Stomach (tissue), 8 donors: ENCODE measurements at regions not wholly inside any gene's neighbourhood (a gene's known extent, or its start where the extent isn't known, plus 50 kb on each side); places are given as distances from the start of the nearest gene placed in this dataset.

ENCODE experiments used
- DNase-seq, 2 donors: peaks; one replicate each; pipeline versions ENCODE4 v3.0.0 to v3.0.0-alpha.2; 2013 to 2019
- H3K27ac ChIP-seq, 5 donors: fragments of 200-600 bp in 4 of 5; sonication (generic) in 4 of 5; one replicate each; pipeline ENCODE4 v1.5.1; 2013 to 2019; ENCODE audit warnings: mild to moderate bottlenecking in 1 of 5, moderate library complexity in 1 of 5
- H3K27me3 ChIP-seq, 3 donors: fragments of 200-600 bp; sonication (generic); one replicate each; pipeline ENCODE4 v1.5.1; 2017 to 2019; ENCODE audit warnings: mixed run types in 1 of 3
- H3K36me3 ChIP-seq, 4 donors: fragments of 200-600 bp; sonication (generic); 1 replicate in 3 of 4; 2 replicates in 1 of 4; pipeline ENCODE4 v1.5.1; 2016 to 2019
- H3K4me1 ChIP-seq, 4 donors: fragments of 200-600 bp; sonication (generic); one replicate each; pipeline ENCODE4 v1.5.1; 2016 to 2019
- H3K4me3 ChIP-seq, 4 donors: fragments of 200-600 bp; sonication (generic) in 3 of 4; one replicate each; pipeline ENCODE4 v1.5.1; 2016 to 2019; ENCODE audit warnings: mild to moderate bottlenecking in 1 of 4
- H3K9me3 ChIP-seq, 4 donors: fragments of 200-600 bp; sonication (generic); one replicate each; pipeline ENCODE4 v1.5.1; 2016 to 2019
- EP300 ChIP-seq: sonication (generic); formaldehyde crosslinking; IDR thresholded peaks from one replicate; pipeline ENCODE4 v1.6.1; 2017; ENCODE audit warnings: antibody characterized with exemption
- POLR2A ChIP-seq, 4 donors: fragments of 450-650 bp; IDR thresholded peaks; one replicate each; pipeline ENCODE4 v1.6.1; 2016; ENCODE audit warnings: antibody characterized with exemption in 4 of 4, control low read depth in 2 of 4, mild to moderate bottlenecking in 1 of 4, moderate library complexity in 1 of 4
- POLR2AphosphoS5 ChIP-seq, 3 donors: sonication (generic); formaldehyde crosslinking; IDR thresholded peaks; one replicate each; pipeline ENCODE4 v1.6.1; 2016; ENCODE audit warnings: antibody characterized with exemption in 3 of 3
- WGBS, 5 donors: extraction: QIAGEN DNeasy Blood & Tissue Kit in 3 of 5; methylation state at CpG; one replicate each; pipeline versions ENCODE4 v1.1.5 to v1.1.7; 2013 to 2018; 5-methylcytosine and 5-hydroxymethylcytosine counted together
- intact Hi-C: fragments of 100-400 bp; cut with DNase I; formaldehyde crosslinking; loops from one replicate; pipeline ENCODE4 v1.15.1; 2023; ENCODE audit warnings: low total_unique reads
- TF ChIP-seq, protein P1 (sequence below), 7 experiments: fragments of 450-650 bp in 4 of 7; fragments of 200-600 bp in 3 of 7; sonication (generic) in 3 of 7; IDR thresholded peaks; one replicate each; pipeline ENCODE4 v1.5.1; 2016 to 2019; ENCODE audit warnings: antibody characterized with exemption in 7 of 7, control low read depth in 2 of 7, mild to moderate bottlenecking in 1 of 7
- donor health status: healthy with polysubstance abuse.
- donor health status: Bipolar disorder and iron deficiency.
- donor health status: healthy.

DNA sequence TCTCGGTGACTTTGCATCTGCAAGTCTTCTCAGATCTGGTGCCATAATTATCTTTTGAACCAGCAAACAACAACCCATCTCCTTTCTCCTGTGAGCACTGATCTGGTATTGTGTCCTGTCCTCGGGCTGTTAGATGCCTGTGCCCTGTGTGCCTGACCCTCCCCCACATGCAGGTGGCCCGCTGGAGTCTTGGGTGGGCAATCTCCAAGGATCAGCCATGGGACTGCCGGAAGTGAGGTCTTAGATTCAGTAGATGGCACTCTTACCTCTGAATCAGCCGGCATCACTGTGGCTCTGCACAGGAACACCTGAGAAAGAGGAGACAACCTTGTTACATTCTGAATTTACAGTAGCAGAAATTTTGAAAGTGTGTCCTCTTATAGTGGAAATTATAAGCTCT, 172.4 kb downstream of the IRX2 start:
- intact Hi-C loops, result no loop called here
- peak in 1 of 2 donors; percentile 21 for DNase-seq
- no peaks in the 10 kb centered on the region for H3K9me3 ChIP-seq
- peaks cover 0 to 11% (median 0%) of the 10 kb centered on the region in 3 donors for H3K27me3 ChIP-seq
- no peak overlapping the region for H3K27ac ChIP-seq
- no peak for TF ChIP-seq EP300
- no peak for TF ChIP-seq POLR2A (IDR thresholded peaks at IDR 0.05)
- TF ChIP-seq, protein P1, sequence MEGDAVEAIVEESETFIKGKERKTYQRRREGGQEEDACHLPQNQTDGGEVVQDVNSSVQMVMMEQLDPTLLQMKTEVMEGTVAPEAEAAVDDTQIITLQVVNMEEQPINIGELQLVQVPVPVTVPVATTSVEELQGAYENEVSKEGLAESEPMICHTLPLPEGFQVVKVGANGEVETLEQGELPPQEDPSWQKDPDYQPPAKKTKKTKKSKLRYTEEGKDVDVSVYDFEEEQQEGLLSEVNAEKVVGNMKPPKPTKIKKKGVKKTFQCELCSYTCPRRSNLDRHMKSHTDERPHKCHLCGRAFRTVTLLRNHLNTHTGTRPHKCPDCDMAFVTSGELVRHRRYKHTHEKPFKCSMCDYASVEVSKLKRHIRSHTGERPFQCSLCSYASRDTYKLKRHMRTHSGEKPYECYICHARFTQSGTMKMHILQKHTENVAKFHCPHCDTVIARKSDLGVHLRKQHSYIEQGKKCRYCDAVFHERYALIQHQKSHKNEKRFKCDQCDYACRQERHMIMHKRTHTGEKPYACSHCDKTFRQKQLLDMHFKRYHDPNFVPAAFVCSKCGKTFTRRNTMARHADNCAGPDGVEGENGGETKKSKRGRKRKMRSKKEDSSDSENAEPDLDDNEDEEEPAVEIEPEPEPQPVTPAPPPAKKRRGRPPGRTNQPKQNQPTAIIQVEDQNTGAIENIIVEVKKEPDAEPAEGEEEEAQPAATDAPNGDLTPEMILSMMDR (IDR thresholded peaks at IDR 0.05), result no peak
- TF ChIP-seq POLR2AphosphoS5 (IDR thresholded peaks at IDR 0.05), result no peak
- WGBS, 5 donors, result 35 to 46% (median 40%) methylated on average over 5 of the region's 5 CpGs
- no peaks in the 10 kb centered on the region for H3K36me3 ChIP-seq
- H3K4me1 ChIP-seq, result no peaks in the 10 kb centered on the region
- H3K4me3 ChIP-seq, result no peak overlapping the region

GRCh38 chr5:2577312-2578036, 174.0 kb downstream of the IRX2 start:
- intact Hi-C loops, result no loop called here
- 80 to 88% (median 85%) methylated on average over 11 to 12 of the region's 12 CpGs for WGBS, 5 donors
- TF ChIP-seq POLR2A (IDR thresholded peaks at IDR 0.05) (no peak), POLR2AphosphoS5 (IDR thresholded peaks at IDR 0.05) (no peak), EP300 (no peak)
- TF ChIP-seq, protein P1 (IDR thresholded peaks at IDR 0.05), result no peak
- H3K4me3 ChIP-seq, result no peak overlapping the region
- H3K36me3 ChIP-seq, result no peaks in the 10 kb centered on the region
- no peaks in the 10 kb centered on the region for H3K4me1 ChIP-seq
- H3K27ac ChIP-seq, result no peak overlapping the region
- peaks cover 0 to 11% (median 0%) of the 10 kb centered on the region in 3 donors for H3K27me3 ChIP-seq
- DNase-seq, result no peak
- H3K9me3 ChIP-seq, result no peaks in the 10 kb centered on the region

- WGBS, 5 donors, result 75 to 86% (median 81%) methylated on average over 7 to 11 of the region's 11 CpGs
- intact Hi-C loops, result no loop called here
- TF ChIP-seq, protein P1 (IDR thresholded peaks at IDR 0.05), result no peak
- TF ChIP-seq EP300, result no peak
These were observed 174.7 kb downstream of the IRX2 start for GRCh38 chr5:2576823-2577222.

GRCh38 chr5:2575871-2576270, 175.6 kb downstream of the IRX2 start:
- Histone ChIP-seq H3K27me3 (peaks cover 0 to 11% (median 0%) of the 10 kb centered on the region in 3 donors), H3K4me1 (no peaks in the 10 kb centered on the region), H3K4me3 (no peak overlapping the region), H3K27ac (no peak overlapping the region), H3K36me3 (no peaks in the 10 kb centered on the region), H3K9me3 (no peaks in the 10 kb centered on the region)
- TF ChIP-seq POLR2A (IDR thresholded peaks at IDR 0.05) (no peak), POLR2AphosphoS5 (IDR thresholded peaks at IDR 0.05) (no peak), EP300 (no peak)
- TF ChIP-seq, protein P1 (IDR thresholded peaks at IDR 0.05), result no peak
- DNase-seq, result no peak
- 68 to 79% (median 76%) methylated on average over 1 of the region's 1 CpG for WGBS, 5 donors
- intact Hi-C loops, result no loop called here

More at GRCh38 chr5:2576823-2577222, 174.7 kb downstream of the IRX2 start:
- Histone ChIP-seq H3K27me3 (peaks cover 0 to 11% (median 0%) of the 10 kb centered on the region in 3 donors), H3K4me1 (no peaks in the 10 kb centered on the region), H3K27ac (no peak overlapping the region), H3K36me3 (no peaks in the 10 kb centered on the region), H3K9me3 (no peaks in the 10 kb centered on the region), H3K4me3 (no peak overlapping the region)
- no peak for DNase-seq
